Motor neuron (in vitro differentiated cells): ENCODE measurements at regions not wholly inside any gene's neighbourhood (a gene's known extent, or its start where the extent isn't known, plus 50 kb on each side); places are given as distances from the start of the nearest gene placed in this dataset.
"Not testable (repeated sequence)": the region's sequence is repeated elsewhere in the genome, so short reads cannot be mapped to it uniquely, and the experiment has no call there.

Experiments used
- ATAC-seq, 8 experiments: fragments of 200-7000 bp; cut with Tn5 transposase; replicated peaks in 6 of 8; 2 replicates each; pipeline ENCODE4 v1.8.0; 2021; ENCODE audit warnings: mild to moderate bottlenecking in 8 of 8, moderate library complexity in 8 of 8
- H3K27ac ChIP-seq, 2 donors: fragments of 250-450 bp; sonication (Bioruptor Pico); 2 replicates each; pipeline ENCODE4 v1.9.0; 2021; ENCODE audit warnings: antibody characterized with exemption in 2 of 2, mild to moderate bottlenecking in 2 of 2, moderate library complexity in 1 of 2
- H3K4me1 ChIP-seq, 2 donors: fragments of 250-450 bp; sonication (Bioruptor Pico); replicated peaks in 1 of 2; 2 replicates each; pipeline ENCODE4 v1.6.1; 2021; ENCODE audit warnings: antibody characterized with exemption in 2 of 2, mild to moderate bottlenecking in 2 of 2, moderate library complexity in 1 of 2
- H3K4me3 ChIP-seq, 5 donors: fragments of 250-450 bp; sonication (Bioruptor Pico); 2 replicates each; pipeline ENCODE4 v1.9.0; 2021; ENCODE audit warnings: antibody characterized with exemption in 5 of 5, mild to moderate bottlenecking in 5 of 5, moderate library complexity in 4 of 5
- WGBS, 10 experiments: fragments of 450-650 bp; shearing (Covaris generic); methylation state at CpG; one replicate each; pipeline ENCODE4 v1.0.0; 2022; 5-methylcytosine and 5-hydroxymethylcytosine counted together
- in situ Hi-C, 9 experiments: fragments of 400-800 bp; cut with MboI; loops; one replicate each; pipeline ENCODE4 v1.15.0; 2021; ENCODE audit warnings: low sequenced_read_pairs in 9 of 9, low pct_unique_long_range_greater_than_20kb in 2 of 9; ENCODE audit not compliant: unreplicated experiment in 9 of 9

DNA sequence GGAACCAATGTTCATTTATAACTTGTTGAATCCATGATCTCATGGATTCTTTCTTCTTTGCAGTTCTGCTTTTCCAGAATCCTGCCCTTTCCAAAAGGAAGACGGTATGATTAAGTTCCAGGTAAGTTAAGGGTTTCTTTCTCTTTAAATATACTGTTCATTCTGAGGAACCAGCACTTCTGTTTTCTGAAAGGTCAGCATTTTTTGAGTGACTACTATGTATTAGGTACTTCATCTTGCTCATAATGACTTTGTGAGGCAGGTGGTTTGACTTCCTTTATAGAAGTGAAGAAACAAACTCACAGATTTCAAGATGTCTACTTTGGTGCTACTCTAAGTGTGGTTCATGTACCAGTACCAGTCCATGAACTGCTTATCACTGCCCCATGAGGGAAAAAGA, 107.4 kb upstream of the GPR39 start:
- in situ Hi-C loops, H3K27ac ChIP-seq, H3K4me3 ChIP-seq, ATAC-seq: not testable (repeated sequence)
- H3K4me1 ChIP-seq, result peaks cover 3 to 11% of the 10 kb centered on the region in 2 donors
- no CpG with 5 or more reads among the region's 1 CpG for WGBS, 10 experiments

DNA sequence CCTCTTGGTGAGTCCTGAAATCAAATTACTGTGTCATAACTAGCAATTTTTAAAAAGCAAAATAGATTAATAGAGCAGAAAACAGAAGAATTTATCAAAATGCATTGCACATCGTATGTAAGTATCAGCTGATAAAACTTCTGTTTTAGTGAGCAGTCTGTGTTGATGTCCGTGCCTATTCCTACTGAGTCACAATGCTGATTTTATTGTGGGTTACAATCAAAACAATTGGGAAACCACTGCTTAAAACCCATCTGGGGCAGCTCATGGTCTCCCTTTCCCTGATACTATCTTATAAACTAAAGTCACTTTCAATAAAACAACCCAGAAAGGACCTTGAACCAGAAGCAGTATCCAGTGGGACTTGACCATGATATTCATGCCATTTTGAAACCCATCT, 101.1 kb upstream of the GPR39 start:
- H3K27ac ChIP-seq, H3K4me3 ChIP-seq, in situ Hi-C loops, ATAC-seq, H3K4me1 ChIP-seq: not testable (repeated sequence)
- WGBS, 10 experiments, result 80 to 93% methylated on average over 1 to 2 of the region's 2 CpGs; no CpG with 5 or more reads in 8 of the 10 experiments

DNA sequence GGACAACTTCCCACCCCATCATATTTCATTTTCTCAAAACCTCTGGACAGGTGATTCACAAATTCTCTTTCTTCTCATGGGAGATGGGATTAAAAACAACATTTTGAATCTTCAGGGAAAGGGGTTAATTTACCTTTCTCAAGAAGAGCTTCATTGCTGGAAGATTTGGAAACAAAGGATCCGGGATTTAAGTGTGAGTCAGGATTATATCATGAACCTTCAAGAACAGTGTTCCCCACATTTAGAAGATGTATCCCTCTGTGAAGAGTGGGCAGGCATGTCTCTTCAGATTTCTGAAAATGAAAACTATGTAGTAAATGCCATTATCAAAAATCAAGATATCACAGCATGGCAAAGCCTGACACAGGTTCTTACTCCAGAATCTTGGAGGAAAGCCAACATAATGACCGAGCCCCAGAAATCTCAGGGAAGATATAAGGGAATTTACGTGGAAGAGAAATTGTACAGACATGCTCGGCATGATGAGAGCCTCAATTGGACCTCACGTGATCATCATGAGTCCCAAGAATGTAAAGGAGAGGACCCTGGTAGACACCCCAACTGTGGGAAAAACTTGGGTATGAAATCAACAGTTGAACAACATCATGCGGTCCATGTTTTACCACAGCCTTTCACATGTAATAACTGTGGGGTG, 99.5 kb upstream of the GPR39 start:
- H3K4me3 ChIP-seq, H3K27ac ChIP-seq, H3K4me1 ChIP-seq, in situ Hi-C loops, ATAC-seq: not testable (repeated sequence)
- 17 to 100% (median 92%) methylated on average over 1 to 2 of the region's 6 CpGs; no CpG with 5 or more reads in 6 of the 10 experiments for WGBS, 10 experiments

DNA sequence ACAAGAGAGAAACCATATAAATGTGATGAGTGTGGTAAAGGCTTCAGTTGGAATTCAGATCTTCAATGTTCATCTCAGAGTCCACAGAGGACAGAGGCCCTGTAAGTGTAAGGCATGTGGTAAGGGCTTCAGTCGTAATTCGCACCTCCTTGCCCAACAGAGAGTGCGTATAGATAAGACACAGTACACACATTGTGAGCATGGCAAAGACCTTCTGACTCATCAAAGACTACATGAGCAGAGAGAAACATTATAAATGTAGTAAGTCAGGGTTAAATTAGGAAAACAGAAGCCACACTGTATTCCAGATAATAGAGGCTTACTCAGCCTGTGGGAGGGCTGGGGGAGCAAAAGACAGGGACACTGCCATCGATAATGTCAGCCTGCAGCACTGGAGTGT, 98.1 kb upstream of the GPR39 start:
- H3K4me3 ChIP-seq, ATAC-seq, H3K27ac ChIP-seq, in situ Hi-C loops, H3K4me1 ChIP-seq: not testable (repeated sequence)
- WGBS, 10 experiments, result 60 to 100% (median 82%) methylated on average over 1 to 4 of the region's 4 CpGs; no CpG with 5 or more reads in 2 of the 10 experiments

DNA sequence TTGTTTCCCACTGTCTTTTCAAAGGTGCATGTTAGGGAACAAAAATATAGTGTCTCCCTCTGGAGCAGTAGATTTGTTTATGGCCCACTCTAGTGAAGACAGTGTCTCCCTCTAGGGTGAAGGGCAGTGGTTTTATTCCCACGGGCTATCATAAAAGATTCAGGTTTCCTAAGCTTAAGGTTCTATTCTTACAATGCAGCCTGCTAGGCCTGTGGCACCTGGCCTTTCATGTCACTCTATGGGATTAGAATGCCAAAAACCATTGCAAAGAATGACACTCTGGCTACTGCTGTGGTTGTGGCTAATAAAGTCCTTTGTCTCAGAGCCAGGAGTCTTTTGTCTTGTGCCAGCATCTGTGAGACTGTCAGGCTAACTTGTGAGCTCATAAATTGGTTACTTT, 92.6 kb upstream of the GPR39 start:
- H3K4me3 ChIP-seq, ATAC-seq, in situ Hi-C loops, H3K4me1 ChIP-seq, H3K27ac ChIP-seq: not testable (repeated sequence)
- WGBS, 10 experiments, result no CpG with 5 or more reads among the region's 1 CpG

DNA sequence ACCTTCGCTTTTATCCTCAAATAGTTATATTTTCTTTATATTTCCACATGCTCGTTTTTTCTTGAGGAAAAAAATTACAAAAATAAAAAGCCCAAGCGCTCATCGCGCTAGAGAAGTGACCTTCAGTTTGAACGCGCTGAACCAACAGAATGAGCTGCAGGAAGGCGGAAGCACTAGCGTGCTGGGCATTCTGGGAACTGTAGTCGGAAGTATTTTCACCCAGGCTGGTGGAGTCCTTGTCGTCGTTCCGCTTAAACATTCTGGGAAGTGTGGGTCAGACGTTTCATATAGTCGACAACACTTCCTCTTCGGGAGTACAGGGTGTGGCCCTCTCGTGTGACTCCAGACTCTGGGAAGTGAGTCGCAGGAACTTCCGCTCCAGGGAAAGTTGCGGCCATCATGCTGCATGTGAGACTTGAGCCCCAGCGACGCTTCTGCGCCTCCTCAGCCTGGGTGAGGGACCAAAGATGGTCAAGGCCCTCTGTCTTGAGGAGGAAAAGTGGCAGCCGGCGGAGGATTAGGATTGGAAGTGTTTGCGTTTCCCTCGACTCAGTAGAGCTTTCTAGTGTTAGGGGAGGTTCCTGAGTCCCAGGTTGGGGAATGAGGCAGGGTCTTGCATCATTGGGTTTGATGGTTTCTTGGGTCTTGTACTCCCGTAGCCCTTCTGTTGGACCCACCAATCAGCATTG, 84.1 kb upstream of the GPR39 start:
- H3K27ac ChIP-seq, in situ Hi-C loops, H3K4me1 ChIP-seq, H3K4me3 ChIP-seq: not testable (repeated sequence)
- ATAC-seq, result peak in 1 of 8 experiments; percentile 66
- WGBS, 10 experiments, result 29 to 96% (median 80%) methylated on average over 1 to 6 of the region's 28 CpGs; no CpG with 5 or more reads in 5 of the 10 experiments

DNA sequence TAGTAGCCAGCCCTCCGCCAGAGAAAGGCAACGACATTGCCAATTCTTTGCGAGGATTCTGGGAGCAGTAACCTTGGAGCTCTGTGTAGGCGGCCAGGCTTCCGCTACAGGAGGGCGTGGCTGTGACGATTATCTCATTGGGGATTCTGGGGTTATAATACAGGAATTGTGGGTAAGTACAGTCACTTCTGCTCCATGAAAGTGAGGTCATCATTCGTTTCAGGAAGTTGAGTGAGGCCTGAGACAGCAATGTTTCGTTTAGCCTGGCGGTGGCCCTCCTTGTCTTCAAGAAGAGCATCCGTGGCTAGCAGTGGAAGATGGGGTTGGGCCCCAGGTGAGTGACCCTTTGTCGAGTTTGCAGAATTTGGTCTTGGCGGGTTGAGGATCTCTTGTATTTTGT, 79.5 kb upstream of the GPR39 start:
- ATAC-seq, H3K27ac ChIP-seq, H3K4me1 ChIP-seq, H3K4me3 ChIP-seq, in situ Hi-C loops: not testable (repeated sequence)
- WGBS, 10 experiments, result 100% methylated on average over 1 to 2 of the region's 13 CpGs; no CpG with 5 or more reads in 7 of the 10 experiments

DNA sequence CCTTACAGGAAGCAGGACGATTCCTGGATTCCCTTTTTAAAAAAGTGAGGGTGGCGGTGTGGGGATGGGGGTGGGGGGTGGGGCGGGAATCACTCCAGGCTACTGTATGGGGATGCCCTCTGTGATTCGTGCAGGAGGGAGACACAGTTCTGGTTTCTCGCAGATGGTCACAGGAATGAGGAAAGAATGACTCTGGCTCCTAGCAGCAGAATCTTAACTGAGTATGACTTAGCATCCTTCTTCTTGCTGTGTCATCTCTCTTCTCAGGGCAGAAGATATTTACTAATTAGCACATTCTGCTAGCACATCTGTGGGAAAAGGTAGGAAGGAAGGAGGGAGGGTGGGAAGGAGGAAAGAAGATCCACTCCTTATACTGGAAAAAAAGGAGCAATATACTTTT, 78.8 kb upstream of the GPR39 start:
- H3K4me1 ChIP-seq, H3K4me3 ChIP-seq, in situ Hi-C loops, H3K27ac ChIP-seq: not testable (repeated sequence)
- no CpG with 5 or more reads among the region's 5 CpGs for WGBS, 10 experiments
- peak in 1 of 8 experiments; percentile 35 for ATAC-seq

DNA sequence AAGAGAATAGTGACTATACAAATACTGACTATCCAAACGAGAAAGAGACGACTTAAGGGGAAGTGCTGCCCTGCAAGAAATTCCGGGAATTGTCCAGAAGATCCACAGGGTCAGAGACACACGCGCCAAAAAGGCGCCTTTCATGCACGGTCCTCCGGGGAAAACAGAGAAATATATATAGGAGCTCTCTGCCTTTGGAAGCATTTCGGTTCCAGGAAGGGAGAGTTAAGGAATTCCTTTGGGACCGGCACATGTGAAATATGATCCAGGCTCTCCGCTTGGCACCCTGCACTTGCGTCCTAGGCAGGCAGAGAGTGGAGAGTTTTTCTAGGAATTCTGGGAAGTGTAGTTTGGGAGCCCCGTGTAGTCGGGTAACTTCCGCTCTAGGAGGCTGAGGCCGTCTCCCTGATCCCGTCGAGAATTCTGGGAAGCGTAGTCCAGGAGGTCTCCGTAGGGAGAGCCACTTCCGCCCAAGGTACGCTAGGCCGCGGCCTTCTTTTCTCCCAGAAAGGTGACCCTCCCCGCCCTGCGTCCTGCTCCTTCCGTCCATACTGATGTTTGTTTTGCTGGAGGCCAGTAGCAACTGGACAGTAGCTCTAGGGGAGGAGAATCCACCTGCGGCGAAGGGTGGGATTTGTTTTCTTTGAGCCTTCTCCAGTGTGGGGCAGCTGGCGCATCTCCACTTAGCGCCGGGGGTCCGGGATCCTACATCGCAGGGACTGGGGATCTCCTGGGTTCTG, 69.4 kb upstream of the GPR39 start:
- 0 to 7% (median 0%) methylated on average over 1 to 4 of the region's 34 CpGs; no CpG with 5 or more reads in 5 of the 10 experiments for WGBS, 10 experiments
- peak; percentile 98 to 99 (median 99) for ATAC-seq
- in situ Hi-C loops, H3K4me1 ChIP-seq: not testable (repeated sequence)
- Histone ChIP-seq H3K4me3 (peak overlapping the region; percentile 38 to 93 (median 63)), H3K27ac (peak overlapping the region; percentile 75 to 88)

DNA sequence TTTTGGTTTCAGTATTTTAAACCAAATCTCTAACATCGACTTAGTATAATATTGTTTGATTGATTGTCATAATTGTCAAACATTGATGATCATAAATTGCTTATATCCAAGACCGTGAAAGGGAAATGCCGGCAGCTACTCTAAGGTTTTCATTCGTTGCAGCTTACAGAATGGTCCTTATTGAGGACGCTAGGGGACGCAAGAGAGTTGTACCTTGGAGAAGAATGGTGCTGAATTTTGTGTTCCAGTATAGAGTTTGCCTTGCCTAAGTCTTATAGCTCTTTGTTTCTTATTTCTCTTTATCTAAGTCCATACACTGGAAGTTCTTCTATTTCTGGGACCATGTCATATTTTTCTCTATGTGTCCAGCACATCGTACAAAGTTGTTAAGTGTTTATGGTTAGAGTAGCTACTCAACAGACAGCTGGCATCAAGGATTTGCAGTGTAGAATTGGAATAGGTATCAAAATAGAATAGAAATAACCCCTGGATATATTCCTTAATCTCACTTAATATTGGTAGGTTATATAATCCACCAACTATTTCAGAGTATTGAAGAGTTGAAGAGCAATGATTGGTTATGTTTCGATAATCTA, 67.4 kb upstream of the GPR39 start:
- peak overlapping the region in 4 of 5 donors; percentile 10 to 26 (median 20) for H3K4me3 ChIP-seq
- H3K27ac ChIP-seq, ATAC-seq, in situ Hi-C loops: not testable (repeated sequence)
- WGBS, 10 experiments, result 0 to 38% (median 8%) methylated on average over 1 to 4 of the region's 8 CpGs; no CpG with 5 or more reads in 4 of the 10 experiments
- H3K4me1 ChIP-seq, result peaks cover 4 to 11% of the 10 kb centered on the region in 2 donors

DNA sequence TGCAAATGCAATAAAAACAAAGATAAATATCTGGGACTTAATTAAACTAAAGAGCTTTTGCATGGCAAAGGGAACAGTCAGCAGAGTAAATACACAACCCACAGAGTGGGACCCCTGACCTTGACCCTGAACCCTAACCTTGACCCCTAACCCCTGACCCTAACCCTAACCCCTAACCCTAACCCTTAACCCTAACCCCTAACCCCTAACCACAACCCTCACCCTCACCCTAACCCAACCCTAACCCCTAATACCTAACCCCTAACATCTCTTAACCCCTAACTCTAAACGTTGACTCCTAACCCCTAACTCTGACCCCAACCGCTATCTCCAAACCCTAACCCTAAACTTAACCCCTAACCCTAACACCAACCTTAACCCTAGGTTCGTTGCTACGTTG, 64.9 kb upstream of the GPR39 start:
- peaks cover 4 to 11% of the 10 kb centered on the region in 2 donors for H3K4me1 ChIP-seq
- ATAC-seq, in situ Hi-C loops, H3K27ac ChIP-seq, H3K4me3 ChIP-seq: not testable (repeated sequence)
- no CpG with 5 or more reads among the region's 4 CpGs for WGBS, 10 experiments

DNA sequence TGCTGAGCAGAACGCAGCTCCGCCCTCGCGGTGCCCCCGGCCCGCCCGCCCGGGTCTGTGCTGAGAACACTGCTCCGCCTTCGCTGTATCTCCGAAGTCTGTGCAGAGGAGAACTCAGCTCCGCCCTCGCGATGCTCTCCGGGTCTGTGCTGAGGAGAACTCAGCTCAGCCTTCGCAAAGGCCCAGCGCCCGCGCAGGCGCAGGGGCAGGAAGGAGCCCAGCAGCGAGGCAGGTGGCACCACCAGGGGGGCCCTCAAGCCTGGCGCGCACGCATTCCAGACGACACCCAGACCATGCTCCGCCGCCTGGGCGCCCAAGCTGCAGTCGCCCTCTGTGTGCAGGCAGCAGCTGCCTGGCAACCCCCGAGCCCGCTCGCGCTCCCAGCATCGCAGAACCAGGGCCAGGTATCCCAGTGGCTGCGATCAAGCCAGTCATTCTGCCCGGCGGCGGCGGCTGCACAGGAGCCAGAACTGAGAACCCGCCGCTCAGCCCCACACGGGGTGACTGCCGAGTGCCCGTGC, 64.1 kb upstream of the GPR39 start:
- H3K27ac ChIP-seq, result peak overlapping the region in 1 of 2 donors; percentile 80
- WGBS, 10 experiments, result no CpG with 5 or more reads among the region's 44 CpGs
- H3K4me1 ChIP-seq, result peaks cover 4 to 11% of the 10 kb centered on the region in 2 donors
- in situ Hi-C loops, result not testable (repeated sequence)
- peak; percentile 94 to 99 (median 97) for ATAC-seq
- peak overlapping the region; percentile 27 to 37 (median 35) for H3K4me3 ChIP-seq

DNA sequence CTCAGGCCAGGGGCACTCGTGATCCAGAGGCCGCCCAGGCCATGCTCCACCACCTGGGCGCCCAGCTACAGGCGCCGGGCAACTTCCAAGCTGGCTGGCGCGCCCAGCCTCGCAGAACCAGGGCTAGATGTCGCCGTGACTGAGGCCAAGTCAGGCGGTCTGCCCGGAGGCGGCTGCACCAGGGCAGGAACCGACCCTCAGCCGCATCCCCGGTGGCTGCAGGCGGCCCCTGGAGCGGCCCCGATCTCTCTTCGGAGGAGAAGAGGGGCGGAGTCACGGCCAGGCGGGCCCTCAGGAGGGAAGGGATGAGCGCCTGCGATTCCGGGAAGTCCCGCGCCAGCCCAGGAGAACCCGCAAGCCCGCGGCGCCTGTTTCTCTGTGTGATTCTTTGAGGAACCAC, 63.2 kb upstream of the GPR39 start:
- Histone ChIP-seq H3K27ac (peak overlapping the region; percentile 55 to 80), H3K4me3 (peak overlapping the region; percentile 27 to 37 (median 35))
- peak in 1 of 8 experiments; percentile 15 for ATAC-seq
- WGBS, 10 experiments, result no CpG with 5 or more reads among the region's 32 CpGs
- H3K4me1 ChIP-seq, in situ Hi-C loops: not testable (repeated sequence)
